Retinal pigment epithelial cell (primary cell): ENCODE measurements at regions not wholly inside any gene's neighbourhood (a gene's known extent, or its start where the extent isn't known, plus 50 kb on each side); places are given as distances from the start of the nearest gene placed in this dataset.

Experiments
- DNase-seq: peaks from one replicate; pipeline ENCODE4 v3.0.0-alpha.2; 2010; ENCODE audit warnings: low read depth
- H3K4me3 ChIP-seq: 2 replicates; pipeline ENCODE4 v1.5.1; 2011; ENCODE audit warnings: mild to moderate bottlenecking, low read length, control low read depth, moderate library complexity
- CTCF ChIP-seq: conservative IDR thresholded peaks from 2 replicates; pipeline ENCODE4 v1.5.1; 2011; ENCODE audit warnings: low read depth, low read length, control low read depth, inconsistent platforms

- no peak overlapping the region for H3K4me3 ChIP-seq
- DNase-seq = no peak
- TF ChIP-seq CTCF = no peak
Measured at GRCh38 chr16:88312732-88313131, 70.0 kb upstream of the ZNF469 start.

GRCh38 chr16:88314991-88315542, 67.7 kb upstream of the ZNF469 start:
- no peak for TF ChIP-seq CTCF
- no peak for DNase-seq
- H3K4me3 ChIP-seq = no peak overlapping the region

- no peak overlapping the region for H3K4me3 ChIP-seq
- TF ChIP-seq CTCF = no peak
- DNase-seq = no peak
Measured at GRCh38 chr16:88315543-88316105, 67.1 kb upstream of the ZNF469 start.

GRCh38 chr16:88316151-88316550, 66.6 kb upstream of the ZNF469 start:
- DNase-seq = no peak
- no peak overlapping the region for H3K4me3 ChIP-seq
- no peak for TF ChIP-seq CTCF

GRCh38 chr16:88316941-88317612, 65.7 kb upstream of the ZNF469 start:
- H3K4me3 ChIP-seq = no peak overlapping the region
- DNase-seq = no peak
- no peak for TF ChIP-seq CTCF

- no peak overlapping the region for H3K4me3 ChIP-seq
- DNase-seq = no peak
- no peak for TF ChIP-seq CTCF
Measured at GRCh38 chr16:88317613-88317965, 65.2 kb upstream of the ZNF469 start.

GRCh38 chr16:88318051-88318450, 64.7 kb upstream of the ZNF469 start:
- no peak for DNase-seq
- no peak for TF ChIP-seq CTCF
- H3K4me3 ChIP-seq = no peak overlapping the region
